NCI-H510A treated with DMSO at 0.1 percent for 48 hours (cell line): ENCODE measurements at regions not wholly inside any gene's neighbourhood (a gene's known extent, or its start where the extent isn't known, plus 50 kb on each side); places are given as distances from the start of the nearest gene placed in this dataset.

Source experiments
- DNase-seq: peaks from one replicate; lab custom pipeline; 2025; lab: John Stamatoyannopoulos, UW

DNA sequence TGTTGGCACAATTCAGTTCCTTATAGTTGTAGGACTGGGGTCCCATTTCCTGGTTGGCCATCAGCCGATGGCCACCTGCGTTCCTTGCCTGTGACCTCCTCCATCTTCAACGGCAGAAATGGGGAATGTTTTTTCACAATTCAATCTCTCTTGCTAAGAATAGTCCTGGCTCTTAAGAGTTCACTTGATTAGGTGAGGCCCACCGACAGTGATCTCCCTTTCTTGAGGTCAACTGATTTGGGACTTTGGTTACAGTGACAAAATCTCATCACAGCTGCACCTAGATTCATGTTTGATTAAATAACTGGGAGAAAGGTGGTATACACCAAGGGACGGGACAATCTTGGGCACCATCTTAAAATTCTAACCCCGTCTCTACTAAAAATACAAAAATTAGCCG lies 139.1 kb upstream of the DTNBP1 start:
- DNase-seq, result no peak

DNA sequence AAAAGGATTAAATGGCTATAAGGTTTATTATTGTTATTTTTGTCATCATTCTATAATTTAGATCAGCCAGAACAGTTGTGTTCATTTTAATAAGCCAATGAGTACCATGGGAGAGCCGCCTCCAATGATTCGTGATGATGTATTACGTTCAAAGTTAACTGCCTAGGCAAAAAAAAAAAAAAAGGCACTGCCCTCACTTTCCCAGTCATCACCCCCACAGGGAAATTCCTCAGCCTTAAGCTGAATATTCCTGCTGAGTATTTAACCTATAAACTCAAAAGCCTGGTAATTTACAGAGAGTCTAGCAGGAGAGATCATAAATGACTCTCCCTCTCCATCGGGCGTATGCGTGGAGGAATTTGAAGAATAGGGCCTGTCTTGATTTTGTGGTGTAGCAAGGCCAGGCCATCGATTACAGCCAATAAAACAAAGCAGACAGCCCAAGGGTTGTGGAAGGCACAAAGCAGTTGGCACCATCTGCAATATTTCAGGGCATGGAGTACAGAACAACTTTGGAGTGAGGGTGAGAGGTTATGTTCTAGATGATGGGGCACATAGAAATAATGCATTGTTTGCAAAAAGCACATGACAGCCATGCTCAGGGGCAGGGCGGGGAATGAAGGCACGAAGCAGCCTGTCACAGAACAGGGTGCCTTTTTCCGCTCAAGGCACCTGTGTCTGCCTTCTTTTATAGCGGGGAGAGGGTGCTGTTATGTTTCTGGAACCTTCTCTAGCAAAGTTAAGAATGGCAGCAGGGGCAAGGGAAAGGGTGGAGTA lies 138.2 kb upstream of the DTNBP1 start:
- no peak for DNase-seq

- no peak for DNase-seq
Observed at GRCh38 chr6:15798533-15799255, 135.9 kb upstream of the DTNBP1 start.

GRCh38 chr6:15796844-15797243 lies 134.0 kb upstream of the DTNBP1 start:
- no peak for DNase-seq

GRCh38 chr6:15796130-15796771 lies 133.4 kb upstream of the DTNBP1 start:
- no peak for DNase-seq

DNA sequence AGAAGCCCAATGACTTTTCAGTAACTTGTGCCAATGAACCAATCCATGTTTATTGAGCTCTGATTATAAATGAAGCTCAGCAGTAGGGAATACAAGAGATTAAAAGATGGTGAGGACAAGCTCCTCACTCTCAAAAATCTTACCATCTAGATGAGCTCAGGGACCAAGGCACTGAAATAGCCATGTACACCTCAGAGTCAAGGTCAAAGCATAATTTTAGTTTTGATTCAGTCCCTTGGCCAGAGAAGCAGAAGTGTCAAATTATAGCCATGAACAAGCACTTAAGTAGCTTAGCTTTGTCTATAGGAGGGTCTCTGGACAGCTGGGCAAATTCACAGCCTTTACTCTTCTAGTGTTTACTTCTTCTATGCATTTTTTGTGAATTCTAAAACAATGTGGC lies 131.0 kb upstream of the DTNBP1 start:
- DNase-seq, result no peak

DNA sequence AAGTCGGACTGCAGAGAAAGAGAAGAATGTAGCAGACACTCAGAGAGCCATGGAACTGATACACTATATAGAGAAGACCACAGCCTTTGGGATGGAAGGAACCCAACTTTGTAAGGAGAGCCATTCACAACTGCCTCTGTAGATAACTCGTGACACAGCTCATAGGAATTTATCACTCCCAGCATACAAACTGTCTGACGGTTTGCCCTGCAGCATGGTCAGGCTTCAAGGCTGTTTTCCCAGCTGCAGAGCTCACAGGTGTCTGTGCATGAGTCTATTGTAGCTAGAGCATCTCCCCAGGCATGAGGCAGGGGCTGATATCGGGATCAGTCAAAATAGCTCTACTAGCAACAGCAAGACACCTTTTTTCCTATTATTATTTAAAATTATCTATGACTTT lies 130.5 kb upstream of the DTNBP1 start:
- no peak for DNase-seq

- DNase-seq, result no peak
Observed at GRCh38 chr6:15792842-15793241, 130.0 kb upstream of the DTNBP1 start.

GRCh38 chr6:15791448-15792181 lies 128.8 kb upstream of the DTNBP1 start:
- no peak for DNase-seq

DNA sequence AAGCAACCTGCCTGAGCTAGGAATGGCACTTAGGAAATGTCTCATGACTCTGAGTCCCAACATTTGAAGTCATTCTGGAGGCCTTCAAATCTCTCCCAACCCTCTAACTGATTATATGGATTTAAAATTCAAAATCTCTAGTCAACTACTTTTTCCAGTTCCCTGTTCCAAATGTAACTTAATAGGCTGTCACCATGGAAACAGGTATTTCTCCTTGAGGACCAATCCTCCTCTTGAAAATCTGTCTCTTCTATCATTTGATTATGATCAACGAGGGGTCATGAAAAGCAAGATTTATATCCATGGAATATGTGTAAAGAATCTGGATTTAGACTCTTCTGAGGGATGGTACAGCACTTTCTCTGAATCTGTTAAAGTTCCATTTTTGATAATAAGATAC lies 127.3 kb upstream of the DTNBP1 start:
- no peak for DNase-seq

- DNase-seq, result no peak
Observed at GRCh38 chr6:15786846-15787245, 124.0 kb upstream of the DTNBP1 start.

DNA sequence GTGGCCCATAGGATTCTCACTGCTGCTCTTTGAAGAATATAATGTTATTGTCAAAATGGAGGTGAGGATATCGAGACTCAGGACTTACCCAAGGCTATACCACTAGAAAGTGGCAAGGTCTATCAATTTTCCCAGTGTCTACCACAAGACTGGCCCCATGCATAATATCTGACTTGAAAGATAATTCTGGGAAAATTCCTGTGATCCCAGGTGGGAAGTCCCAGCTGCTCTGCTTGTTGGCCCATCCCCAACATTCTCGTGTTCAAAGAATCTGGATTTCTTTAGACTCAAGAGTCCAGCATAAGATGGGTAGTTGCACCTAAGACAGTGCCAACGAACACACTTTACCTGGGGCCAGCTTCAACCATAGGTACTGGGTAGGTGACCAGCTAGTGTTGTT lies 120.7 kb upstream of the DTNBP1 start:
- no peak for DNase-seq

DNA sequence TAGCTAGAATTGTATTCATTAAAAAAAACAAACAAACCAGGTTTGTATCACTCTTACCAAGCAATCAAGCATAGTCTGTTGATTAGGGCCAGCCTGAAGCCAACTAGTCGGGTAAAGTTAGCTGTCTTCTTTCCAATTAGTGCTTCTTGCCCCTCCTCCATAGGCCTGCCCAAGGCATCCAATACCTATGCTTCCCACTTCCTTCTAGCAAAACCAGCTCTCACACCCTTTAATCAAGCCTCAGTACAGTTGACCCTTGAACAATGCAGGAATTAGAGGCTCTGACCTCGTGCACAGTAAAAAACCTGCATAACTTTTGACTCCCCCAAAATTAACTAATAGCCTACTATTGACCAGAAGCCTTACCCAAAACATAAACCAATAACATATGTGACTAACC lies 119.1 kb upstream of the DTNBP1 start:
- no peak for DNase-seq

GRCh38 chr6:15781333-15781732 lies 118.5 kb upstream of the DTNBP1 start:
- no peak for DNase-seq

DNA sequence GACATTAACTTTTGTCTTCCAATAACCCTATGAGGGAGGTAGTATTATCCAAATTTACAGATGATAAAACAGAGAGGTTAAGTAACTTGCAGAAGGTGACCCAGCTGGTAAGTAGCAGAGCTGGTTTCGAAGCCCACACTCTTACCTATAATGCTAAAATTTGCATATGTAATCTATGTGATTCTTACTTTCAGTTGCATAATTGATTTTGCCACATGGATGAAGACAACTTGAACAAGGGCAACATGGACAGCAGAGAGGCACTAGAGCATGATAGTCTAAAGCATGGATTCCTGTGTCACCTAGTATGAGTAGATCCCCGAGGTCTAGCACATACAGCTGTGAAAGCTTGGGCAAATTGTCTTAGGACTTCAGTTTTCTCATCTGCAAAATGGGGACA lies 117.6 kb upstream of the DTNBP1 start:
- no peak for DNase-seq

GRCh38 chr6:15779726-15780125 lies 116.9 kb upstream of the DTNBP1 start:
- no peak for DNase-seq

DNA sequence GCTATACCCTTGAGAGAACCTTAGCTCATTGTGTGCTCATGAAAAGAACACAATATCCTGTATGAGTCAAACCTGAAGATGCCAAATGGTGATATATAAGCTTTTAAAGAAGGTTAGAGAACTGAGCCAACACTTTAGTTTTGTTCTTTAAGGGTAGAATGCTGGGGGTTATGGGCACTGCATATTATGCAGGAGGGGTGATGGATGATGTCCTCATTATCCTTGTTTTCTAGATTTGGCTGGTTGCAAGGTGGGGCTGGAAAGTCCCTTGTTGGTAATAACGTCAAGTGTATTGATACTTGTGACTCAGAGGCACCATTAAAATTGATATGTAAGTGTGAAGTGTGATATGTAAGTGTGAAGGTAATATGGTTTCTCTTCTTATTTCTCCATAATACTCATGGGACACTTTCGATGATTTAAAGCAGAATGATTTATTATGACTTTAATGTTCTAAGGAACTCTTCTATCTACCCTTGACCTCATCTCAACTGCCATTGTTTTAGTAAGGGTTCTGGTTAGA lies 113.7 kb upstream of the DTNBP1 start:
- DNase-seq, result no peak

GRCh38 chr6:15775741-15776140 lies 112.9 kb upstream of the DTNBP1 start:
- no peak for DNase-seq

DNA sequence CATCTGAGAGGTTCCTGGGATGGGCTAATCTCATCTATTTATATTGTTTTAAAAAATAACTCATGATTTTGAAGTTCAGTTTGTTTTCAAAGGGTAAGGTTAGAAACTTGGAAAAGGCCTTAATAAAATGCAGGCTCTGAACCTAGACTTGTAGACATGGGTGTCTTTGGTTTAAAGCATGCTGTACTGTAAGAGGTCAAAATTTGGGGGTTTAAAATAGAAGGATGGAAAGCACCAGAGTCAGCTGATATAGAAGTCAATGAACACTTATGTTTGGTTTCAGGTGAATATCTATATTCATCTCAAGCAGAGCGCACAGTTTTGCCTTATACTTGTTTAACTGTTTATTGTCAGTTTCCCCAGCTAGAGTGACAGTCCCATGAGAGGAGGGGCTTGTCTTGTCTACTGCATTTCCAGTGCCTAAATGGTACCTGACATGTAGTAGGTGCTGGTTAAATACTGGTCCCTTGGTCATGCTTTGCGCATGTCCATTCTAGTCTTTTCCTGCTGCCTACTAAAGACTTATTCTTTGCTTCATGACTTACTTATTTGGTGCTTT lies 112.3 kb upstream of the DTNBP1 start:
- DNase-seq, result no peak

- no peak for DNase-seq
Observed at GRCh38 chr6:15773806-15774410, 111.1 kb upstream of the DTNBP1 start.

DNA sequence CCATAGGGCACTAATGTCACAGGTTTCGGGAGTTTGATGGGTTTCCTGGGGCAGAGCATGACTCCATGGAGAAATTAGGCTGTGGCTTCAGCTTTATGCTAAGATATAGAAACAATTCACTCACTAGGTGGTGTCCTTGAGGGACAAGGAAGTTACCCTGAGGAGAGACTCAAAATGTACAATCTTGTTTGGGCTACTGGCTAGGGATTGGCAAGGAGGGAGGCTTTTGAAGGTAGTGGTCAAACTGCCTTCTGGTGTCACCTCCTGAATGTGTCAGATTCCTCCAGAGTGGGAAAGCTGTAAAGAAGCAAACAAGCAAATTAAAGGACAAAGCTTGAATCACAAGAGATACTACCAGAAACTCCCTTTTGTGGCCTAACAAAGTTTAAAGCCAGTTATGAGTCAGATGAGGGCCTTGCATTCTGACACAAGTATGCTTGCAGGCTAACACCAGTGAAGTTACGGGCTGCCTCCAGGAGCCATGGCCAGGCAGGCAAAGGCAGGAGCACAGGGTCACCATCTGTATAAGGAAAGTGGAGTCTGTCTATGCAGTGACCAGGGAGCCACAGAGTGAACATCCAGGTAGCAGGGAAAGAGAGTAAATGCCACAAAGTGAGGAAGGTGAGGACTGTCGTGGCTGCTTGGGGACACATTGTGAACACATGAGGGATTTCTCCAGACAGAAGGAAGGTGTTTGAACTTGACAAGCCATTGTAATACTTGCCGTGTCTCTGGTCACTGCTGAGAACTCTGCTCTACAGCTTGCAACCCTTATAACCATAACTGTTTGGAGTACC lies 107.7 kb upstream of the DTNBP1 start:
- no peak for DNase-seq
